DOHH2 (cell line): ENCODE measurements at regions not wholly inside any gene's neighbourhood (a gene's known extent, or its start where the extent isn't known, plus 50 kb on each side); places are given as distances from the start of the nearest gene placed in this dataset.

Experiments
- EZH2phosphoT487 ChIP-seq: fragments of 200-600 bp; sonication (generic); IDR thresholded peaks from 2 replicates; pipeline ENCODE4 v1.6.1; 2017; ENCODE audit warnings: borderline replicate concordance, mild to moderate bottlenecking, antibody characterized with exemption, low read length, moderate library complexity, mixed read lengths
- TF ChIP-seq, protein P1 (sequence below): fragments of 200-600 bp; sonication (generic); IDR thresholded peaks from one replicate; pipeline ENCODE4 v1.5.1; 2014; ENCODE audit warnings: antibody characterized with exemption, mild to moderate bottlenecking, low read depth, low read length; ENCODE audit not compliant: poor library complexity, severe bottlenecking

- TF ChIP-seq, protein P1, sequence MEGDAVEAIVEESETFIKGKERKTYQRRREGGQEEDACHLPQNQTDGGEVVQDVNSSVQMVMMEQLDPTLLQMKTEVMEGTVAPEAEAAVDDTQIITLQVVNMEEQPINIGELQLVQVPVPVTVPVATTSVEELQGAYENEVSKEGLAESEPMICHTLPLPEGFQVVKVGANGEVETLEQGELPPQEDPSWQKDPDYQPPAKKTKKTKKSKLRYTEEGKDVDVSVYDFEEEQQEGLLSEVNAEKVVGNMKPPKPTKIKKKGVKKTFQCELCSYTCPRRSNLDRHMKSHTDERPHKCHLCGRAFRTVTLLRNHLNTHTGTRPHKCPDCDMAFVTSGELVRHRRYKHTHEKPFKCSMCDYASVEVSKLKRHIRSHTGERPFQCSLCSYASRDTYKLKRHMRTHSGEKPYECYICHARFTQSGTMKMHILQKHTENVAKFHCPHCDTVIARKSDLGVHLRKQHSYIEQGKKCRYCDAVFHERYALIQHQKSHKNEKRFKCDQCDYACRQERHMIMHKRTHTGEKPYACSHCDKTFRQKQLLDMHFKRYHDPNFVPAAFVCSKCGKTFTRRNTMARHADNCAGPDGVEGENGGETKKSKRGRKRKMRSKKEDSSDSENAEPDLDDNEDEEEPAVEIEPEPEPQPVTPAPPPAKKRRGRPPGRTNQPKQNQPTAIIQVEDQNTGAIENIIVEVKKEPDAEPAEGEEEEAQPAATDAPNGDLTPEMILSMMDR: no peak
- TF ChIP-seq EZH2phosphoT487: no peak
These were observed 169.4 kb upstream of the ANKRD55 start for GRCh38 chr5:56402266-56403220.
